ENCODE measurements at regions not wholly inside any gene's neighbourhood (a gene's known extent, or its start where the extent isn't known, plus 50 kb on each side); places are given as distances from the start of the nearest gene placed in this dataset.

- no peak for TF ChIP-seq CTCF (IDR thresholded peaks at IDR 0.05)
- no peak for TF ChIP-seq EZH2 (IDR thresholded peaks at IDR 0.05)
- TF ChIP-seq EZH2phosphoT487 (IDR thresholded peaks at IDR 0.05), result no peak
These were observed 352.5 kb downstream of the ENC1 start for GRCh38 chr5:74288038-74288437.
